Naive B cell (primary cell): ENCODE measurements at regions not wholly inside any gene's neighbourhood (a gene's known extent, or its start where the extent isn't known, plus 50 kb on each side); places are given as distances from the start of the nearest gene placed in this dataset.

ENCODE experiments used
- ATAC-seq, 2 donors: fragments of 150-1000 bp; cut with Tn5 transposase; 2 replicates each; pipeline ENCODE4 v1.10.0; 2021; ENCODE audit warnings: low read depth in 2 of 2, mild to moderate bottlenecking in 2 of 2, moderate library complexity in 2 of 2
- DNase-seq: peaks from one replicate; pipeline ENCODE4 v3.0.0; 2022
- H3K27ac Mint-ChIP-seq, 6 donors: one replicate each; pipeline ENCODE4 v1.8.0; 2020 to 2022; ENCODE audit warnings: mild to moderate bottlenecking in 6 of 6, mixed read lengths in 6 of 6, moderate library complexity in 5 of 6, inconsistent platforms in 2 of 6
- H3K27me3 Mint-ChIP-seq, 3 donors: one replicate each; pipeline ENCODE4 v1.8.0; 2021 to 2022; ENCODE audit warnings: mixed read lengths in 3 of 3, mild to moderate bottlenecking in 1 of 3
- H3K36me3 Mint-ChIP-seq, 2 donors: one replicate each; pipeline ENCODE4 v1.8.0; 2020 to 2022; ENCODE audit warnings: mixed read lengths in 2 of 2, inconsistent platforms in 1 of 2, mild to moderate bottlenecking in 1 of 2
- H3K4me1 Mint-ChIP-seq, 3 donors: one replicate each; pipeline ENCODE4 v1.8.0; 2020 to 2022; ENCODE audit warnings: mixed read lengths in 3 of 3, inconsistent platforms in 1 of 3, mild to moderate bottlenecking in 1 of 3, moderate library complexity in 1 of 3
- H3K4me3 Mint-ChIP-seq, 8 donors: one replicate each; pipeline ENCODE4 v1.8.0; 2020 to 2022; ENCODE audit warnings: mild to moderate bottlenecking in 8 of 8, mixed read lengths in 8 of 8, moderate library complexity in 8 of 8, inconsistent platforms in 2 of 8
- H3K9me3 Mint-ChIP-seq, 7 donors: one replicate each; pipeline ENCODE4 v1.8.0; 2020 to 2022; ENCODE audit warnings: mixed read lengths in 7 of 7, mild to moderate bottlenecking in 5 of 7, inconsistent platforms in 2 of 7, moderate library complexity in 1 of 7

- no peaks in the 10 kb centered on the region for H3K27me3 Mint-ChIP-seq
- H3K9me3 Mint-ChIP-seq = peaks cover 0 to 14% (median 9%) of the 10 kb centered on the region in 7 donors
- no peak overlapping the region for H3K4me3 Mint-ChIP-seq
- H3K4me1 Mint-ChIP-seq = no peaks in the 10 kb centered on the region
- no peaks in the 10 kb centered on the region for H3K36me3 Mint-ChIP-seq
- H3K27ac Mint-ChIP-seq = no peak overlapping the region
- ATAC-seq (no peak), DNase-seq (no peak)
These were observed 692.4 kb downstream of the KCNT2 start for GRCh38 chr1:195915826-195916225.

GRCh38 chr1:195909061-195909460 lies 699.2 kb downstream of the KCNT2 start:
- Mint-ChIP-seq H3K9me3 (no peaks in the 10 kb centered on the region), H3K4me1 (no peaks in the 10 kb centered on the region), H3K4me3 (no peak overlapping the region), H3K27me3 (no peaks in the 10 kb centered on the region), H3K36me3 (no peaks in the 10 kb centered on the region), H3K27ac (no peak overlapping the region)
- ATAC-seq = no peak
- DNase-seq = no peak

- no peak overlapping the region for H3K4me3 Mint-ChIP-seq
- no peaks in the 10 kb centered on the region for H3K4me1 Mint-ChIP-seq
- no peaks in the 10 kb centered on the region for H3K27me3 Mint-ChIP-seq
- H3K27ac Mint-ChIP-seq = no peak overlapping the region
- H3K9me3 Mint-ChIP-seq = no peaks in the 10 kb centered on the region
- H3K36me3 Mint-ChIP-seq = no peaks in the 10 kb centered on the region
- ATAC-seq = no peak
- no peak for DNase-seq
These were observed 700.1 kb downstream of the KCNT2 start for GRCh38 chr1:195908121-195908520.

GRCh38 chr1:195903203-195903602 lies 705.0 kb downstream of the KCNT2 start:
- no peak overlapping the region for H3K27ac Mint-ChIP-seq
- no peak overlapping the region for H3K4me3 Mint-ChIP-seq
- no peak for DNase-seq
- no peaks in the 10 kb centered on the region for H3K9me3 Mint-ChIP-seq
- no peaks in the 10 kb centered on the region for H3K27me3 Mint-ChIP-seq
- no peaks in the 10 kb centered on the region for H3K36me3 Mint-ChIP-seq
- ATAC-seq = no peak
- H3K4me1 Mint-ChIP-seq = no peaks in the 10 kb centered on the region

- Mint-ChIP-seq H3K4me1 (no peaks in the 10 kb centered on the region), H3K36me3 (no peaks in the 10 kb centered on the region), H3K4me3 (no peak overlapping the region), H3K27me3 (no peaks in the 10 kb centered on the region), H3K9me3 (no peaks in the 10 kb centered on the region), H3K27ac (no peak overlapping the region)
- DNase-seq = no peak
- ATAC-seq = no peak
These were observed 705.5 kb downstream of the KCNT2 start for GRCh38 chr1:195902779-195903178.

GRCh38 chr1:195899762-195900352 lies 708.4 kb downstream of the KCNT2 start:
- H3K4me3 Mint-ChIP-seq = no peak overlapping the region
- no peak for DNase-seq
- H3K36me3 Mint-ChIP-seq = no peaks in the 10 kb centered on the region
- no peaks in the 10 kb centered on the region for H3K4me1 Mint-ChIP-seq
- no peaks in the 10 kb centered on the region for H3K27me3 Mint-ChIP-seq
- H3K9me3 Mint-ChIP-seq = peaks cover 0 to 2% (median 0%) of the 10 kb centered on the region in 7 donors
- ATAC-seq = no peak
- H3K27ac Mint-ChIP-seq = no peak overlapping the region

GRCh38 chr1:195898924-195899323 lies 709.3 kb downstream of the KCNT2 start:
- H3K27ac Mint-ChIP-seq = no peak overlapping the region
- DNase-seq = no peak

GRCh38 chr1:195898373-195898772 lies 709.9 kb downstream of the KCNT2 start:
- DNase-seq (no peak), ATAC-seq (no peak)
- Mint-ChIP-seq H3K4me1 (no peaks in the 10 kb centered on the region), H3K9me3 (peaks cover 0 to 2% (median 0%) of the 10 kb centered on the region in 7 donors), H3K27ac (no peak overlapping the region), H3K36me3 (no peaks in the 10 kb centered on the region), H3K27me3 (no peaks in the 10 kb centered on the region), H3K4me3 (no peak overlapping the region)

More at GRCh38 chr1:195898924-195899323, 709.3 kb downstream of the KCNT2 start:
- Mint-ChIP-seq H3K36me3 (no peaks in the 10 kb centered on the region), H3K4me1 (no peaks in the 10 kb centered on the region), H3K4me3 (no peak overlapping the region), H3K27me3 (no peaks in the 10 kb centered on the region), H3K9me3 (peaks cover 0 to 2% (median 0%) of the 10 kb centered on the region in 7 donors)
- no peak for ATAC-seq

GRCh38 chr1:195897076-195897475 lies 711.2 kb downstream of the KCNT2 start:
- Mint-ChIP-seq H3K27ac (no peak overlapping the region), H3K4me1 (no peaks in the 10 kb centered on the region), H3K36me3 (no peaks in the 10 kb centered on the region), H3K4me3 (no peak overlapping the region), H3K9me3 (peaks cover 0 to 2% (median 0%) of the 10 kb centered on the region in 7 donors), H3K27me3 (no peaks in the 10 kb centered on the region)
- DNase-seq (no peak), ATAC-seq (no peak)

- Mint-ChIP-seq H3K36me3 (no peaks in the 10 kb centered on the region), H3K4me1 (no peaks in the 10 kb centered on the region), H3K4me3 (no peak overlapping the region), H3K27me3 (no peaks in the 10 kb centered on the region), H3K9me3 (peaks cover 0 to 8% (median 2%) of the 10 kb centered on the region in 7 donors), H3K27ac (no peak overlapping the region)
- ATAC-seq (no peak), DNase-seq (no peak)
These were observed 713.8 kb downstream of the KCNT2 start for GRCh38 chr1:195894411-195894810.

GRCh38 chr1:195886000-195886399 lies 722.2 kb downstream of the KCNT2 start:
- ATAC-seq = no peak
- no peaks in the 10 kb centered on the region for H3K4me1 Mint-ChIP-seq
- H3K9me3 Mint-ChIP-seq = peaks cover 0 to 9% (median 2%) of the 10 kb centered on the region in 7 donors
- no peaks in the 10 kb centered on the region for H3K27me3 Mint-ChIP-seq
- no peaks in the 10 kb centered on the region for H3K36me3 Mint-ChIP-seq
- no peak overlapping the region for H3K4me3 Mint-ChIP-seq
- no peak for DNase-seq
- H3K27ac Mint-ChIP-seq = no peak overlapping the region

GRCh38 chr1:195878478-195878877 lies 729.8 kb downstream of the KCNT2 start:
- H3K9me3 Mint-ChIP-seq = peaks cover 0 to 10% (median 4%) of the 10 kb centered on the region in 7 donors
- DNase-seq = no peak
- H3K27ac Mint-ChIP-seq = no peak overlapping the region
- no peak overlapping the region for H3K4me3 Mint-ChIP-seq
- no peaks in the 10 kb centered on the region for H3K27me3 Mint-ChIP-seq
- H3K4me1 Mint-ChIP-seq = no peaks in the 10 kb centered on the region
- no peak for ATAC-seq
- no peaks in the 10 kb centered on the region for H3K36me3 Mint-ChIP-seq

GRCh38 chr1:195876792-195877191 lies 731.4 kb downstream of the KCNT2 start:
- no peak overlapping the region for H3K27ac Mint-ChIP-seq
- DNase-seq (no peak), ATAC-seq (no peak)
- H3K4me3 Mint-ChIP-seq = no peak overlapping the region
- H3K27me3 Mint-ChIP-seq = no peaks in the 10 kb centered on the region
- H3K4me1 Mint-ChIP-seq = no peaks in the 10 kb centered on the region
- H3K36me3 Mint-ChIP-seq = no peaks in the 10 kb centered on the region
- H3K9me3 Mint-ChIP-seq = peaks cover 0 to 13% (median 5%) of the 10 kb centered on the region in 7 donors

- Mint-ChIP-seq H3K4me3 (no peak overlapping the region), H3K27me3 (no peaks in the 10 kb centered on the region), H3K27ac (no peak overlapping the region), H3K9me3 (peaks cover 0 to 12% (median 2%) of the 10 kb centered on the region in 7 donors), H3K4me1 (no peaks in the 10 kb centered on the region), H3K36me3 (peaks cover 0 to 6% of the 10 kb centered on the region in 2 donors)
- DNase-seq = no peak
- ATAC-seq = no peak
These were observed 735.9 kb downstream of the KCNT2 start for GRCh38 chr1:195872376-195872775.

GRCh38 chr1:195867638-195868037 lies 740.6 kb downstream of the KCNT2 start:
- H3K4me3 Mint-ChIP-seq = no peak overlapping the region
- H3K4me1 Mint-ChIP-seq = no peaks in the 10 kb centered on the region
- ATAC-seq (no peak), DNase-seq (no peak)
- H3K9me3 Mint-ChIP-seq = peaks cover 0 to 10% (median 0%) of the 10 kb centered on the region in 7 donors
- H3K27ac Mint-ChIP-seq = no peak overlapping the region
- H3K36me3 Mint-ChIP-seq = peaks cover 0 to 6% of the 10 kb centered on the region in 2 donors
- H3K27me3 Mint-ChIP-seq = no peaks in the 10 kb centered on the region
